PC-9 (cell line): ENCODE measurements at regions not wholly inside any gene's neighbourhood (a gene's known extent, or its start where the extent isn't known, plus 50 kb on each side); places are given as distances from the start of the nearest gene placed in this dataset.

Experiments used
- EZH2 ChIP-seq: fragments of 200-600 bp; sonication (generic); IDR thresholded peaks from 2 replicates; pipeline ENCODE4 v1.8.0; 2017; ENCODE audit warnings: antibody characterized with exemption, low read depth
- TF ChIP-seq, protein P1 (sequence below): fragments of 200-600 bp; sonication (generic); conservative IDR thresholded peaks from 2 replicates; pipeline ENCODE4 v1.6.1; 2017; ENCODE audit warnings: mixed run types, antibody characterized with exemption, mild to moderate bottlenecking, moderate library complexity

DNA sequence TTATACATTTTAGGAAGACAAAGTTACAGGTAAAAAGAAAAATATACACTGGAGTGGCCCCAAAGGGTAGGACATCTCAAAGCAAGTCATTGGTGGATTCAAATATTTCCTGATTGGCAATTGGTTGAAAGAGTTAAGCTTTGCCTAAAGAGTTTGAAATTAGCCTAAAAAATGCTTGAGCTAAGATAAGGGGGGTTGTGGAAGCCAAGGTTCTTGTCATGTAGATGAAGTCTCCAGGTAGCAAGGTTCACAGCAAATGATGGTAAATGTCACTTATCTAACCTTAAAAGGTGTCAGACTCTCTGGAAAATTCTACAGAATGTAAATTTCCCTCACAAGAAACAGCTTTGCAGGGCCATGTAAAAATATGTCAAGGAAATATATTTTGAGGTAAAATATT lies 596.7 kb downstream of the FAT4 start:
- TF ChIP-seq, protein P1, sequence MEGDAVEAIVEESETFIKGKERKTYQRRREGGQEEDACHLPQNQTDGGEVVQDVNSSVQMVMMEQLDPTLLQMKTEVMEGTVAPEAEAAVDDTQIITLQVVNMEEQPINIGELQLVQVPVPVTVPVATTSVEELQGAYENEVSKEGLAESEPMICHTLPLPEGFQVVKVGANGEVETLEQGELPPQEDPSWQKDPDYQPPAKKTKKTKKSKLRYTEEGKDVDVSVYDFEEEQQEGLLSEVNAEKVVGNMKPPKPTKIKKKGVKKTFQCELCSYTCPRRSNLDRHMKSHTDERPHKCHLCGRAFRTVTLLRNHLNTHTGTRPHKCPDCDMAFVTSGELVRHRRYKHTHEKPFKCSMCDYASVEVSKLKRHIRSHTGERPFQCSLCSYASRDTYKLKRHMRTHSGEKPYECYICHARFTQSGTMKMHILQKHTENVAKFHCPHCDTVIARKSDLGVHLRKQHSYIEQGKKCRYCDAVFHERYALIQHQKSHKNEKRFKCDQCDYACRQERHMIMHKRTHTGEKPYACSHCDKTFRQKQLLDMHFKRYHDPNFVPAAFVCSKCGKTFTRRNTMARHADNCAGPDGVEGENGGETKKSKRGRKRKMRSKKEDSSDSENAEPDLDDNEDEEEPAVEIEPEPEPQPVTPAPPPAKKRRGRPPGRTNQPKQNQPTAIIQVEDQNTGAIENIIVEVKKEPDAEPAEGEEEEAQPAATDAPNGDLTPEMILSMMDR = no peak
- TF ChIP-seq EZH2 = no peak
